Right renal cortex interstitium (tissue), 3 donors: ENCODE measurements at regions not wholly inside any gene's neighbourhood (a gene's known extent, or its start where the extent isn't known, plus 50 kb on each side); places are given as distances from the start of the nearest gene placed in this dataset.

Source experiments
- DNase-seq, 3 donors: peaks; one replicate each; pipeline ENCODE4 v3.0.0-alpha.2; 2013; ENCODE audit warnings: low read depth in 3 of 3, low spot score in 2 of 3

DNA sequence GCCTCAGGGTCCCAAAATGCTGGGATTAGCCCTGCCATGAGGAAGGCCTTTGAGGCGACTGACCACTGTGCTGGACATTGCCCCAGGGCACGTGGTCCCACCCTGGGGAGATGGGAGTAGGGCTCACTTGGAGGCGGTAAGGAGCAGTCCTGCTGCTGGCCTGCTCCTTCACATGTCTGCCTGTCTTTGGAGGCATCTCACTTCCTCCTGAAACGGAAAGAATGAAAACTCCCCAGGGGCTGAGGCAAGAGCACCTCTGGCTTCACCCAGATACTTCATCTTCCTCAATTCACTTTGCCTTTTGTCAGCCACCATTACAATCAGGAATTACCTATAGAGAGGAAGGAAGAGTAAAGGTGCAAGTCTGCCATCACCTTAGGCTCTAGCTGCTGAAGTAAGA, 59.9 kb upstream of the GATA6 start:
- DNase-seq: no peak

DNA sequence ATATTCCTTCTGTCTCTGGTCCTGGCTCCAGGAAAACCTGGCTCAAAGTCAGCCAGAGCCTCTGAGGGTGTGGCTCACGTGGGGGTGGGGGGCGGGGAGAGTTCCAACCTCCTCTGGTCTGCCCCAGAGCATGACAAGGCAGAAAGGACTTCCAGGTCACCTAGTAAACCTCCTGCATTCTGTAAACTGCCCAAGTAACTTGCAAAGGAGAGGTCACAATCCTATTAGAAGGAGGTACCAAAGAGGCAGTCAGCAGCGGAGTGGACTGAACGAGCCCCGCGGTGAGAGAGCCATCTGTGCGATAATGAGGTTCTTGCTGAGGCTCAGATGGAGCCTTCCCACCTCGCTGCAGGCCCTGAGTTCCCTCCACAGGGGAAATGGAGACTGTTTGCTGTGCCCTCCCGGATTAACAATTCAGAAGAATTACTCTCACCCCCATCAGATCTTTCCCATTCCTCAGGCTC, 58.9 kb upstream of the GATA6 start:
- DNase-seq: no peak

DNA sequence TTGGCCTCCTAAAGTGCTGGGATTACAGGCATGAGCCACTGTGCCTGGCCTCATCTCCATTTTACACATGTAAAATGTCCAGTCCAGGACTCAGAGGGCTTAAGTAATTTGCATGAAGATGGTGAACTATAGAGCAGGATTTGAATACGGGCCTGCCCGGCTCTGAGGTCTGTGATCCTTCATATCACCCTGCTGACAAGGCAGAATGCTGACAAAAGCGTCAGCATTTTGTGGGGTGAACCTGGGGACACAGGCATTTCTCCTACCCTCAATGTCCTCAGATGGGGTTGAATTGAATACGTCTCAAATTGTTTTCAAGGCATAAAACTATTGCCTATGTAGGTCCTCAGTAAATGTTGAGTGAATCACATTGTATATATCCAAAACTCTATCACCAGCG, 57.2 kb upstream of the GATA6 start:
- no peak for DNase-seq

DNA sequence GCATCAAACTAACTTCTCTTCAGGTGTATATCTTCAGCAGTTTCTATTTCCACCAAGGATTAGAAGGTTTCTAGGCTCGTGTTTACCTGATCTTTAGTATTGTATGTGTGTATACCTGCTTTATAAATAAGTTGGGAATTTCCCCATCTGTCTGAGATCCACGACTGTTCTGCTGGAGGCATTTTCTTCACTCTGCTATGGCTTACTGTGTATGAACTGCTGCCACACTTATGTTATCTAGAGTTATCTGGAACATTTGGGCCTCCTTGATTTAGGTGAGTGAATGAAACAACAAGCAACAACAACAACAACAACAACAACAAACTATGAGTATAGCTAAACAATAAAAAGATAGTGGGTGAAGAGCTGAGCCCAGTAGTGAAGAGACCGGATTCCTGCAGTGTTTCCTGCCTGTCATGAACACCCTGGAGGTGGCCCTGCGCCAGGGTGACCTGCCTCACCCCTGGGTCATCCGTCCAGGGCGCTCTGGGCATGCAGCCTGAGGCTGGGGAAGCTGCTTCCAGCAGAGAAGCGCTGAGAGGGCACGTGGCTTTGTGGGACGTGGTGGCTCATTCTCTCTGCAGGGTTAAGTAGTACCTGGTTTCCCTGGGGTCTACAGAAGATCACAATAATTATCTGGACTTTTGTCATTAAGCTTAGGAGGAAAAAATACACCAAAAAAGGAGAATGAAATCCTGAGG, 56.1 kb upstream of the GATA6 start:
- DNase-seq: no peak

DNA sequence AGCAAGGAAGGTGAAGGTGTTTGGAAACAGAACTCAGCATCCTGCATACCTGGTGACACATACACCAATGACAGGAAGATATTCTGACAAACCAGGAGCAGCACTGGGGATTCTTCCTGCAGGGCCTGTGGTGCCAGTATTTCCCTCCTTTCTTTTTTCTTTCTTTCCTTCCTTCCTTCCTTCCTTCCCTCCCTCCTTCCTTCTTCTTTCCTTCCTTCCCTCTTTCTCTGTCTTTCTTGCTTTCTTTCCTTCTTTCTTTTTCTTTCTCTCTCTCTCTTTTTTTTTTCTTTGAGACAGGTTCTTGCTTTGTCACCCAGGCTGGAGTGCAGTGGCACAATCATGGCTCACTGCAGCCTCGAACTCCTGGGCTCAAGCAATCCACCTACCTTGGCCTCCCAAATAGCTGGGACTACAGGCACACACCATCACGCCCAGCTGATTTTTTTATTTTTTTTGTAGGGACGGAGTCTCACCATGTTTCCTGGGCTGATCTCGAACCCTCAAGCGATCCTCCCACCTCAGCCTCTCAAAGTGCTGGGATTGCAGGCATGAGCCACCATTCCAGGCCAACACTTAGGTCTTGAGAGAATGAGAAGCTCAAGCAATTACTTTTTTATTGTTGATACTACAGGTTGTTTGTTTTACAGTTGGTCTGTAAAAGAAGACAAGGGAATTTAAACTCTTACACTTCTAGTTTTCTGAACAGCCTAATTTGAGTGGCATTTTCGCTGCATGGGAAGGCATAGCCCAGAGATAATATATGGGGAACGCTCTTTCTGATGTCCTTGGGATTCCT, 54.7 kb upstream of the GATA6 start:
- DNase-seq: no peak

DNA sequence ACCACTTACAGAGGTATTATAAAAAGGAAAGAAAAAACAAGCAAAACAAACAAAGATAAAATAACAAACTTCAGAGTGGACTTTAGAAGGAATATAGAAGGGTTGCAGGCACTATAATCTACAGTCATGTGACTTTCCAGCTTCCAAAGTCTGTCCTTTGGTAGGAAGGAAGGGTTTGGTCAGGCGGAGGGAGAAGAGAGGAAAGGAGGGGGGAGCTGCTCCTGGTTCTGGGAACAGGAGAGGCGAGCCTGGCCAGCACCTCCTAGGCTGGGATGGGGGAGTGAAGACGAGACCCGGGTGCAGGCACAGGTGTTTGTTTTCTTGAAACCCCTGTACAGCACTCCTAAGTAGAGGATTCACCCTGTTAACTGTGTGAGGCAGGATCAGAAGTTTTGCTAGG, 53.8 kb upstream of the GATA6 start:
- DNase-seq: no peak
